Stimulated activated CD8-positive, alpha-beta memory T cell treated with anti-CD3 and anti-CD28 coated beads, Interleukin-7, amount 100 ng/mL, for 24 hours (primary cell): ENCODE measurements at regions not wholly inside any gene's neighbourhood (a gene's known extent, or its start where the extent isn't known, plus 50 kb on each side); places are given as distances from the start of the nearest gene placed in this dataset.

ENCODE experiments used
- DNase-seq: peaks from one replicate; pipeline ENCODE4 v3.0.0-alpha.2; 2020; ENCODE audit warnings: low read depth

GRCh38 chr3:30221619-30222018, 384.8 kb upstream of the TGFBR2 start:
- no peak for DNase-seq

DNA sequence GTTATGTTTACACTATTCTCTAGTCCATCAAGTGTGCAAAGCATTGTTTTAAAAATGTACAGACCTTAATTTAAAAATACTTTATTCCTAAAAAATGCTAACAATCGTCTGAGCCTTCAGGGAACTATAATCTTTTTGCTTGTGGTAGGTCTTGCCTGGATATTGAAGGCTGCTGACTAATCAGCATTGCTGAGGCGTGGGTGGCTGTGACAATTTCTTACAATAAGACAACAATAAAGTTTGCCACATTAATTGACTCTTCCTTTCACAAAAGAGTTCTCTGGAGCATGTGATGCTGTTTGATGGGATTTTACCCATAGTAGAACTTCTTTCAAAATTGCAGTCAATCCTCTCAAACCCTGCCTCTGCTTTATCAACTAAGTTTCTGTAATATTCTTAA, 384.0 kb upstream of the TGFBR2 start:
- DNase-seq = no peak

DNA sequence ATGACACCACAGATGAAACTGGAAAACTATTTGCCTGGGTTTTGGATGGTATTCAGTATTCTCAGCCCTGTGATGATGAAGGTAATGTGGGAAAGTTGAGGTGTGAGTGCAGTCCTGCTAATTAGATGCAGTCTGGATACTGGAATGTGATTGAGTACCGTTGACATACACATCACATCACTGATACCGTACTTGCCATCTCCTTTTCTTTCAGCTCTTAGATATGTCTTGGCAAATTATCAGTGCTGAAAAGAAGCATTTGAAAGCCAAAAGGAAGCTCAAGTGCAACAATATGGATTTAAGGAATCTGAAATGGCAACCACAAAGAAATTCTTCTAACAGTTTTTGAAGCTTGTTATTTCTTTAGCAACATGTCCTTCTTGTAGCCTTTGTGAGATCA, 381.4 kb upstream of the TGFBR2 start:
- no peak for DNase-seq

DNA sequence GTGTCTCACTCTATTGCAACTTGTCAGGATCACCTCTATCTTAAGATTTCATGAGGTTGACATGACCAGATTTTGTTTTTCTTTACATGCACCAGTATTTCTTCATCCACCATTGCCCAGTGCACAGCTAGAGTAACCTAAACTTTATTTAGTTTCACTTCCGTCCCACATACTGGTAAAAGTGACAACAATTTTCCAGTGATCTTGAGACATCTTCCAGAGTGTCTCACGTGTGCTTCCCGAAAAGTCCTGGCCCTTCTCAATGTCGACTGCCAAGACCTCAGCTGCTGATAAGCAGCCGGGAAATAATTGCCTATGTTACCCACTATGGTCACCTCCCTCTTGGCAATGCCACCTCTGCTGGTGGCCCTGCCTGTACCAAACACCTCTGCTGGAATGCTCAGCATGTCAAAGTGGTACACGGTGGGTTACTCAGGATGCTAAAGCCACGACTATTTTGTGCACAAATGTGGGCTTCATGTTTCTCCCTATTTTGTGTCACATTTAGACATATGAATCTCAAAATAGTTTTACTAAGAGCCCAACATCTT, 379.7 kb upstream of the TGFBR2 start:
- no peak for DNase-seq

DNA sequence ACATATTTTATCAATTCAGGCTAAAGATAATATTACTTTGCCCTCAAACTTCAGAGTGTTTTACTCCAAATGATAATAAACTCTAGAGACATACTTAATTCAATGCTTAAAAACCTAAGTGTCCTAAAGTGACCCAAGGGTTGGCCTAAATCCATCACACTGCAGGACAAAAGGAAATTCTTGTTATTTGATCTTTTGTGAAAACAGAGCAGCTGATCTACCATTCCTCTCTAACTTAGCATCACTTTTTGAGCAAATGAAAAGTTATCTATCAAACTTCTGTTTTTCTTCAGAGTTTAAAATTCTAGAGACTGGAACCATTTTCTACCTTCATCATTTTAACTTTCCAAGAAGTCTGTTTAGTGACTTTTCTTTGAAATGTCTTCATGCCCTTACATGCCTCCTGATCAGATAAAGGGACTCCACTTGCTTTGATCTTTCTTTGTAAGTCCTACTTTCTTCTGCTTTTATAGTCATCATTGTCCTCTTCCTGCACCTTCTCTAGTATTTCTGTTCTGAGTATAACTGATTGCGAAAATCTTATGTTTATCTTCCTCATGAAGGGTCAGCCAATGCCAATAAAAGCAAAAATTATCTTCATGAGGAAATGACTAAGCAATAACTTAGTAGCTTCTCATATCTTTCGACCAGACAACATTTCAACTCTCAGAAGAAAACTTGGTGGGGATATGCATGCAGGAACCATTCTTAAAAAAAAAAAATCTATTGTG, 378.7 kb upstream of the TGFBR2 start:
- no peak for DNase-seq

- DNase-seq = no peak
Observed at GRCh38 chr3:30228302-30228631, 378.1 kb upstream of the TGFBR2 start.

DNA sequence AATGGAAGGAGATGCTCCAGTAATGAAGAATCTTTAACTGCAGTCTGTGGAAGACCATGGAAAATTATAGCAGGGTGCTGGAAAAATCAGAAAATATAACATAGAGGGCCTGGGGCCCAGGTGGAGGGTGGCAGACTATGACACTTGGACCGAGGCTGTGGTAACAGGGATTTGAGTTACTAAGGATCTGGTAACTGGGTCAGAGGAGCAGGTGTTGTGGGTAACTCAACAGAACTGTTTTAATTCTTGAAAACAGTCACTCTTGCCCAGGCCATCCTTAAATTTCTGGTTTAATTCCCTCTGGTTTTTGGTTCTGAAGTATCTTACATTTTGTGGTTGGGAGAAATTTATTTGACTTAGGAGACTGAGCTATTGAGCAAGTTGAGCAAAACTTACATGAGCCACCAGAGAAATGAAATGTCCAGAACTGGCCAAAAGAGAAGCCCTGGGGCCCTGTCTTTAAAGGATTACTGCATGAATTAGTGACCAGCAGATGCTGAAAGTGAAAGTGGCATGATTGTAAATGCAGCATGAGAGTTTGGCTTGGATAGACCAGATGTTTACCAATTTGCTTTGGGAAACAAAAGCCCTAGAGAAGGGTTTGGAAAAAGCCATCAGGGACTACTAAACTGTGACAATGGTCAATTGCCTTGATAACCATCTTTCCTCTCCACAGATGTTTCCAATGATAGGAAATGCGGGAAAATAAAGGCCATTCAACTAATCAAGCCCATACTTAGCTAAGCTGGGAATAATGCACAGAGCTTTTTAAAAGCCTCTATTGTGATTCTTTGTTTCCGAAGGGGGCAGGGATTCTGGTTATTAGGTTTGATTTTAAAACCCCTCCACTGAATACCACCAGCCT, 374.9 kb upstream of the TGFBR2 start:
- no peak for DNase-seq

DNA sequence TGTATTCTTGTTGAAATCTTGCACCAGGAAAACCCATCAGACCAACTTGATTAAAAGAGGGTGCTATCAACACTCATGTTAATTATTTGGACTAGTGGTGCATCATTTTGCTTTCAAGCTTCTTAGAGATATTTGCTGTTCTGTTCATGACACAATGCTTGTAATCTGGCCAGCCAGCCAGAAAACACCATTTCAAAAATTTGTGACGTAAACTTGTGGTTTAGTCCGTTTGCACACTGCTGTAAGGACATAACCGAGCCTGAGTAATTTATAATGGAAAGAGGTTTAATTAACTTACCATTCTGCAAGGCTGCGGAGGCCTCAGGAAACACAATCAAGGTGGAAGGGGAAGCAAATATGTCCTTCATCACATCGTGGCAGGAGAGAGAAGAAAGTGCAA, 374.3 kb upstream of the TGFBR2 start:
- DNase-seq = no peak

DNA sequence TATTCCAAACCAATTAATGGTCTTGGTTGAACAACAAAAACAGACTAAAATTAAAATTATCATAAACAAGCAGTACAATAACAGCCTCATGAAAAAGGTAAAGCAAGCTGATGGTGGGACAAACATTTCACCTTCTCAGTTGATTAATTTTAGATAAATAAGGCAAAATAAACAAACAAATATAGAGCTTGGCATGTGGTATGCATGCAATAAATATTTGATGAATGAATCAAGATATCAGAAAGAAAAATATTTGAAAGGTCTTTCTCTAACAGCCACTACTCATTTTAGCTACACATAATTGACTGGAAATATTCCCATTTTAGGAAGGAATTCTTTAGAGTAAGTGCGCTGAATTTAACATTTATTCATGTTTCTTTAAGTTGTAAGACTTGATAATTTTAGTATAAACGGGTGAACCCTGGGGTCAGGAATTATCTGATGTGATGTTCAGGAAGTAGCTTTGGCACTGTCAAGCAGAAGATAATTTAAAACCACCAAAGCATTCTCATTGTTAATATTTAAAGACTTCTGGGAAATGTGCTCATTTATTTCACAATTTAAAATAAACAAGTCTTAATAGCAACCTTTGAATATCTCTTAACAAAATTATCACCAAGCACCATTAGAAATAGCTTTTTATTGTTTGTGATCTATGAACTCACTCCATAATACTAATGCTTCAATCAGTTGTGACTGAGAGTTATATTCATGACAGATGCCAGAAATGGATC, 372.3 kb upstream of the TGFBR2 start:
- DNase-seq = no peak

DNA sequence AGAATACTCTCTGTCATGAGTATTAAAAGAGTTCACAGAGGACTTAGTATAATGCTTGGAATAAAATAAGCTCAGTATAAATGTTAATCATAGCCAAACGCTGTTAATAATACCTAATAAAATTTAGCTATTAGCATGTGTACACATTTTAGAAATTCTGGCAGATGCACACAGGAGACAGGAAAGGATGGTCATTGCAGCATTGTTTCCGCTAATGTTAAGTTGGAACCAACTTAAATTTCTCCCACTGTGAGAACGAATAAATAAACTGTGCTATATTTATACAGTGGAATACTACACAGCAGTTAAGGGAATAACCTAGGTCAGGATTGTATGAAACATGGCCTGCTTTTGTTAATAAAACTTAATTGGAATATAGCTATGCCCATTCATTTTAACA, 370.4 kb upstream of the TGFBR2 start:
- no peak for DNase-seq

DNA sequence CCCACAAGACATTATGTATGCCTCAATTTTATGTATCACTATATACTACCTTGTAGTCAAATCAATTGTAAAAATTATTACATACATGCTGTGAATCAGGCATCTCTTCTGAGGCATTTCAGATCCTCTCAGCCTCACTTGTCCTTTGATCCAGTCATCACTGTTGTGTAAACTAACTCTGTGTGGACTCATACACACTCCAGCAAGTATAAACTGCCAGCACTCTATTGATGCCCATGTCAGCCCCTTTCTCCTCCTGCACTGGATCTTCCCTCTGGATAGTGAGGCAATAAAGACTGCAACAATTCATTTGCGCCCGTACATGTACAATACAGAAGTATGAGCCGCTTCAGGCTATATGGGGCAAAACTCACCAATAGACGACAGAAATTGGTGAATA, 364.7 kb upstream of the TGFBR2 start:
- no peak for DNase-seq

- DNase-seq = no peak
Observed at GRCh38 chr3:30245858-30246622, 360.4 kb upstream of the TGFBR2 start.

- no peak for DNase-seq
Observed at GRCh38 chr3:30248423-30248822, 358.0 kb upstream of the TGFBR2 start.

GRCh38 chr3:30252474-30252873, 353.9 kb upstream of the TGFBR2 start:
- no peak for DNase-seq

GRCh38 chr3:30253832-30254231, 352.6 kb upstream of the TGFBR2 start:
- DNase-seq = no peak

DNA sequence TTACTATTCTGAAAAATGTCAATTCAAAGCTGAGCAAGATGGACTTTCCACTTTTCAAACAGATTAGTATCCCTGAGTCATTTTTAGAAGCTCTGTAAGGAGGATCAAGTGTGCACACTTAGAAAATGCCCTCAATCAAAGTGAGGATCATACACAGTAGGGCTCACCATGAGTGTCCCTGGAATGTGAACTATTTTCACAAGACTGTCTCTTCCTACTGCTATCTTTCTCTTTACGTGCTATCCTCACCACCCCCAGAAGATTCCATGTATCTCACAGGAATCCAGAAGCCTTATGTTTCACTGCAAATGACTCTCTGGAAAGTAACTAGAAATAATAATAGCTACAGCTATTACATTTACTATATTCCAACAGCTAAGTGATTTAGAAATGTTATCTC, 349.9 kb upstream of the TGFBR2 start:
- DNase-seq = no peak

- no peak for DNase-seq
Observed at GRCh38 chr3:30258426-30259392, 347.7 kb upstream of the TGFBR2 start.

DNA sequence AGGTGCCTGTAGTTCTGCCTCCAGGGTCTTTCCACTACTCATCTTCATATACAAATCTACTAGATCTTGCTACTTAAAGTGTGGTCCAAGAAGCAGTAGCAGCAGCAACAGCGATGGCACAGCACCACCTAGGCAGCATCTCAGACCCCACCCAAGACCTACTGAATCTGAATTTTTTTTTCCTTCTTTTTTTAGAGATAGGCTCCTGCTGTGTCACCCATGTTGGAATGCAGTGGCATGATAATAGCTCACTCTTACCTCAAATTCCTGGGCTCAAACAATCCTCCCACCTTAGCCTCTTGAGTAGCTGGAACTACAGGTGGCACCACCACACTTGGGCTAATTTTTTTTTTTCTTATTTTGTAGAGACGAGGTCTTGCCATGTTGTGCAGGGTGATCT, 346.7 kb upstream of the TGFBR2 start:
- no peak for DNase-seq

GRCh38 chr3:30260762-30261161, 345.6 kb upstream of the TGFBR2 start:
- DNase-seq = no peak

GRCh38 chr3:30263238-30263924, 343.0 kb upstream of the TGFBR2 start:
- DNase-seq = no peak
